ENCODE measurements at regions not wholly inside any gene's neighbourhood (a gene's known extent, or its start where the extent isn't known, plus 50 kb on each side); places are given as distances from the start of the nearest gene placed in this dataset.

- Histone ChIP-seq H4K20me1 (ENCODE audit: low read depth, low read length) (no peaks in the 10 kb centered on the region), H3K4me3 (ENCODE audit: insufficient read depth, low read length, poor library complexity, severe bottlenecking) (no peak overlapping the region), H2AFZ (ENCODE audit: low read depth, low read length, severe bottlenecking) (no peak overlapping the region), H3K4me2 (ENCODE audit: low read depth, low read length, poor library complexity, severe bottlenecking) (no peak overlapping the region), H3F3A (ENCODE audit: insufficient read depth) (no peaks in the 10 kb centered on the region), H3K9me2 (replicated peaks; ENCODE audit: insufficient read depth, low read length) (no peaks in the 10 kb centered on the region), H3K27ac (ENCODE audit: low read depth, low read length) (no peak overlapping the region), H3K36me3 (ENCODE audit: low read length) (no peaks in the 10 kb centered on the region), H3K9me3 (ENCODE audit: insufficient read depth, low read length) (no peaks in the 10 kb centered on the region), H3K27me3 (ENCODE audit: low read length) (no peaks in the 10 kb centered on the region), H3K9ac (ENCODE audit: low read length) (no peak overlapping the region), H3K79me2 (ENCODE audit: insufficient read depth, low read length) (no peaks in the 10 kb centered on the region)
- TF ChIP-seq, protein P1, sequence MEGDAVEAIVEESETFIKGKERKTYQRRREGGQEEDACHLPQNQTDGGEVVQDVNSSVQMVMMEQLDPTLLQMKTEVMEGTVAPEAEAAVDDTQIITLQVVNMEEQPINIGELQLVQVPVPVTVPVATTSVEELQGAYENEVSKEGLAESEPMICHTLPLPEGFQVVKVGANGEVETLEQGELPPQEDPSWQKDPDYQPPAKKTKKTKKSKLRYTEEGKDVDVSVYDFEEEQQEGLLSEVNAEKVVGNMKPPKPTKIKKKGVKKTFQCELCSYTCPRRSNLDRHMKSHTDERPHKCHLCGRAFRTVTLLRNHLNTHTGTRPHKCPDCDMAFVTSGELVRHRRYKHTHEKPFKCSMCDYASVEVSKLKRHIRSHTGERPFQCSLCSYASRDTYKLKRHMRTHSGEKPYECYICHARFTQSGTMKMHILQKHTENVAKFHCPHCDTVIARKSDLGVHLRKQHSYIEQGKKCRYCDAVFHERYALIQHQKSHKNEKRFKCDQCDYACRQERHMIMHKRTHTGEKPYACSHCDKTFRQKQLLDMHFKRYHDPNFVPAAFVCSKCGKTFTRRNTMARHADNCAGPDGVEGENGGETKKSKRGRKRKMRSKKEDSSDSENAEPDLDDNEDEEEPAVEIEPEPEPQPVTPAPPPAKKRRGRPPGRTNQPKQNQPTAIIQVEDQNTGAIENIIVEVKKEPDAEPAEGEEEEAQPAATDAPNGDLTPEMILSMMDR (IDR thresholded peaks at IDR 0.05; ENCODE audit: insufficient read depth, low read length, poor library complexity, severe bottlenecking): no peak
- no peak for TF ChIP-seq EZH2phosphoT487 (conservative IDR thresholded peaks at IDR 0.05; ENCODE audit: low read length)
Measured at GRCh38 chr15:53110999-53111398, 320.9 kb upstream of the ONECUT1 start.

- Histone ChIP-seq H3K36me3 (ENCODE audit: low read length) (no peaks in the 10 kb centered on the region), H3K27me3 (ENCODE audit: low read length) (no peaks in the 10 kb centered on the region), H4K20me1 (ENCODE audit: low read depth, low read length) (no peaks in the 10 kb centered on the region), H3K4me2 (ENCODE audit: low read depth, low read length, poor library complexity, severe bottlenecking) (no peak overlapping the region), H3F3A (ENCODE audit: insufficient read depth) (no peaks in the 10 kb centered on the region), H2AFZ (ENCODE audit: low read depth, low read length, severe bottlenecking) (no peak overlapping the region), H3K79me2 (ENCODE audit: insufficient read depth, low read length) (no peaks in the 10 kb centered on the region), H3K4me3 (ENCODE audit: insufficient read depth, low read length, poor library complexity, severe bottlenecking) (no peak overlapping the region), H3K9me3 (ENCODE audit: insufficient read depth, low read length) (no peaks in the 10 kb centered on the region), H3K9ac (ENCODE audit: low read length) (no peak overlapping the region), H3K27ac (ENCODE audit: low read depth, low read length) (no peak overlapping the region), H3K9me2 (replicated peaks; ENCODE audit: insufficient read depth, low read length) (no peaks in the 10 kb centered on the region)
- TF ChIP-seq, protein P1 (IDR thresholded peaks at IDR 0.05; ENCODE audit: insufficient read depth, low read length, poor library complexity, severe bottlenecking): no peak
- TF ChIP-seq EZH2phosphoT487 (conservative IDR thresholded peaks at IDR 0.05; ENCODE audit: low read length): no peak
Measured at GRCh38 chr15:53108319-53108718, 318.2 kb upstream of the ONECUT1 start.

DNA sequence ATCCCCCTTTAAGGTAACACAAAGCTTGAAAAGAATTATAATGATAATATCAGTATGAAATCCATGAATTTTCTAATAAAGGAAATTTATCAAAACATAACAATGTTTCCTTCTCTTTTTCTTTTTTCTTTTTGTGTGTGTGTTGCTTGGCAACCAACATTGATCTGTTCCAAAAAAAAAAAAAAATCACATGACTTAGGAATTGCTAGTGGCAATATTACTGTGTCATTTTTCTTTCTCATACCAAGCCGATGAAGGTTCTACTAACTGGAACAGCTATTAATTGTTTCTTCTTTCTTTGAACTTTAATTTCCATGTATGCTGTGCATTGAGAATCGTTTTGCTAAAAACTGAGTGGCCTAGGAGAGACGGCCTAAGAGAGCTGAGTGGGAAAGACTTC is 317.7 kb upstream of the ONECUT1 start:
- no peaks in the 10 kb centered on the region for H3K36me3 ChIP-seq (ENCODE audit: low read length)
- no peak overlapping the region for H3K4me2 ChIP-seq (ENCODE audit: low read depth, low read length, poor library complexity, severe bottlenecking)
- no peak overlapping the region for H3K27ac ChIP-seq (ENCODE audit: low read depth, low read length)
- H4K20me1 ChIP-seq (ENCODE audit: low read depth, low read length): no peaks in the 10 kb centered on the region
- no peaks in the 10 kb centered on the region for H3F3A ChIP-seq (ENCODE audit: insufficient read depth)
- H2AFZ ChIP-seq (ENCODE audit: low read depth, low read length, severe bottlenecking): no peak overlapping the region
- no peaks in the 10 kb centered on the region for H3K9me2 ChIP-seq (replicated peaks; ENCODE audit: insufficient read depth, low read length)
- no peak overlapping the region for H3K4me3 ChIP-seq (ENCODE audit: insufficient read depth, low read length, poor library complexity, severe bottlenecking)
- TF ChIP-seq EZH2phosphoT487 (conservative IDR thresholded peaks at IDR 0.05; ENCODE audit: low read length): no peak
- TF ChIP-seq, protein P1 (IDR thresholded peaks at IDR 0.05; ENCODE audit: insufficient read depth, low read length, poor library complexity, severe bottlenecking): no peak
- H3K79me2 ChIP-seq (ENCODE audit: insufficient read depth, low read length): no peaks in the 10 kb centered on the region
- no peak overlapping the region for H3K9ac ChIP-seq (ENCODE audit: low read length)
- no peaks in the 10 kb centered on the region for H3K9me3 ChIP-seq (ENCODE audit: insufficient read depth, low read length)
- H3K27me3 ChIP-seq (ENCODE audit: low read length): no peaks in the 10 kb centered on the region

Measured in SU-DHL-6 (cell line).